Neural cell (in vitro differentiated cells): ENCODE measurements at regions not wholly inside any gene's neighbourhood (a gene's known extent, or its start where the extent isn't known, plus 50 kb on each side); places are given as distances from the start of the nearest gene placed in this dataset.

Experiments
- H2AFZ ChIP-seq: fragments of 200-600, 300-800 bp; sonication (generic), shearing (Covaris generic); 2 replicates; pipeline ENCODE4 v1.6.0; 2014; ENCODE audit warnings: low read depth, mild to moderate bottlenecking, antibody characterized with exemption, low read length, moderate library complexity
- H3F3A ChIP-seq: fragments of 200-600 bp; shearing (Covaris generic); 2 replicates; pipeline ENCODE4 v1.6.1; 2016; ENCODE audit warnings: mild to moderate bottlenecking, moderate library complexity, mixed read lengths, antibody characterized with exemption, low read length; ENCODE audit not compliant: insufficient read depth, poor library complexity, severe bottlenecking
- H3K27ac ChIP-seq: fragments of 200-600, 300-800 bp; sonication (generic), shearing (Covaris generic); 2 replicates; pipeline ENCODE4 v1.5.1; 2014; ENCODE audit warnings: mild to moderate bottlenecking, low read length, moderate library complexity
- H3K27me3 ChIP-seq: fragments of 300-800, 200-600 bp; sonication (generic), shearing (Covaris generic); 2 replicates; pipeline ENCODE4 v1.6.0; 2014; ENCODE audit warnings: mild to moderate bottlenecking, low read depth, low read length, moderate library complexity; ENCODE audit not compliant: insufficient read depth
- H3K36me3 ChIP-seq: fragments of 300-800, 200-600 bp; sonication (generic), shearing (Covaris generic); 2 replicates; pipeline ENCODE4 v1.5.1; 2014; ENCODE audit warnings: mild to moderate bottlenecking, antibody characterized with exemption, low read length, moderate library complexity; ENCODE audit not compliant: insufficient read depth
- H3K4me2 ChIP-seq: fragments of 300-800, 200-600 bp; sonication (generic), shearing (Covaris generic); 2 replicates; pipeline ENCODE4 v1.6.0; 2014; ENCODE audit warnings: mild to moderate bottlenecking, low read length
- H3K4me3 ChIP-seq: fragments of 300-800, 200-600 bp; sonication (generic), shearing (Covaris generic); 2 replicates; pipeline ENCODE4 v1.5.1; 2014; ENCODE audit warnings: mild to moderate bottlenecking, low read length, moderate library complexity
- H3K79me2 ChIP-seq: fragments of 200-600 bp; shearing (Covaris generic); replicated peaks from 2 replicates; pipeline ENCODE4 v1.6.0; 2014; ENCODE audit warnings: mild to moderate bottlenecking, low read length, moderate library complexity; ENCODE audit not compliant: insufficient read depth
- H3K9ac ChIP-seq: fragments of 300-800, 200-600 bp; sonication (generic), shearing (Covaris generic); 2 replicates; pipeline ENCODE4 v1.6.1; 2016; ENCODE audit warnings: mild to moderate bottlenecking, low read length, mixed read lengths
- H3K9me2 ChIP-seq: fragments of 200-600 bp; shearing (Covaris generic); 2 replicates; pipeline ENCODE4 v1.6.1; 2016; ENCODE audit warnings: mild to moderate bottlenecking, low read length, mixed read lengths; ENCODE audit not compliant: insufficient read depth
- H3K9me3 ChIP-seq: fragments of 200-600, 300-800 bp; sonication (generic), shearing (Covaris generic); 2 replicates; pipeline ENCODE4 v1.6.1; 2016; ENCODE audit warnings: mild to moderate bottlenecking, mixed run types, low read length, moderate library complexity, mixed read lengths
- H4K20me1 ChIP-seq: fragments of 200-600 bp; shearing (Covaris generic); 2 replicates; pipeline ENCODE4 v1.6.1; 2016; ENCODE audit warnings: mild to moderate bottlenecking, mixed run types; ENCODE audit not compliant: insufficient read depth
- EP300 ChIP-seq: fragments of 450-650 bp; conservative IDR thresholded peaks from 2 replicates; pipeline ENCODE4 v1.6.1; 2014; ENCODE audit warnings: antibody characterized with exemption, mild to moderate bottlenecking, moderate library complexity; ENCODE audit not compliant: poor library complexity, severe bottlenecking
- EZH2 ChIP-seq: fragments of 200-600, 300-800 bp; shearing (Covaris generic), sonication (generic); IDR thresholded peaks from 2 replicates; pipeline ENCODE4 v1.6.1; 2014; ENCODE audit warnings: antibody characterized with exemption, low read length, borderline replicate concordance, mild to moderate bottlenecking; ENCODE audit not compliant: insufficient read depth, poor library complexity, severe bottlenecking
- MXI1 ChIP-seq: fragments of 450-650 bp; conservative IDR thresholded peaks from 2 replicates; pipeline ENCODE4 v1.6.1; 2014; ENCODE audit warnings: antibody characterized with exemption, mild to moderate bottlenecking; ENCODE audit not compliant: poor library complexity, severe bottlenecking
- POLR2AphosphoS5 ChIP-seq: IDR thresholded peaks from 2 replicates; pipeline ENCODE4 v1.6.1; 2012
- RAD21 ChIP-seq: fragments of 450-650 bp; conservative IDR thresholded peaks from 2 replicates; pipeline ENCODE4 v1.6.1; 2014; ENCODE audit warnings: antibody characterized with exemption, mild to moderate bottlenecking, moderate library complexity
- SMC3 ChIP-seq: fragments of 450-650 bp; conservative IDR thresholded peaks from 2 replicates; pipeline ENCODE4 v1.6.1; 2014; ENCODE audit warnings: antibody characterized with exemption, mild to moderate bottlenecking, moderate library complexity; ENCODE audit not compliant: poor library complexity
- TAF1 ChIP-seq: IDR thresholded peaks from 2 replicates; pipeline ENCODE4 v1.6.1; 2012; ENCODE audit warnings: low read depth
- TF ChIP-seq, protein P1 (sequence below): fragments of 450-650 bp; IDR thresholded peaks from 2 replicates; pipeline ENCODE4 v1.5.1; 2014; ENCODE audit warnings: antibody characterized with exemption, mild to moderate bottlenecking, moderate library complexity; ENCODE audit not compliant: poor library complexity, severe bottlenecking
- TF ChIP-seq, protein P2 (sequence below): IDR thresholded peaks from 2 replicates; pipeline ENCODE4 v1.6.1; 2012; ENCODE audit warnings: borderline replicate concordance

DNA sequence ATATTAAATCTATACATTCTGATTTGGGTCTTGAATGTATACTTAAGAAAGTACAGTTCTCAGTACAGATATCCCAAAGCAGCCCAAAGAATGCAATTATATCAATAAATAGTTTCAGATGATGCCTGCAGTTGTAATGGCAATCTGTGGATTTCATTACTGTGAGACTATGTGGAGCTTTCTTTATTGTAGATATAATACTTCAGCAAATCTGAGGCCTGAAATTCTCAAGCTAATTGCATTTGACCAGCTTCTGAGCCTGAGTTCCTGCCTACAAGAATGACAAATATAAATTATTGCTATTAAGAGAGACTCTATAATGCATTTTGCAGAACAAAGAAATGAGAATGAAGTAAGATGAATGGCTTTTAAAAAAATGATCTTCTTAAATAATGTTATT is 320.3 kb downstream of the DKK2 start:
- Histone ChIP-seq H3K9me3 (no peaks in the 10 kb centered on the region), H3K9ac (no peak overlapping the region), H4K20me1 (no peaks in the 10 kb centered on the region), H3F3A (no peaks in the 10 kb centered on the region), H3K9me2 (no peaks in the 10 kb centered on the region), H3K4me3 (no peak overlapping the region), H3K36me3 (no peaks in the 10 kb centered on the region), H2AFZ (no peak overlapping the region), H3K79me2 (no peaks in the 10 kb centered on the region), H3K27me3 (no peaks in the 10 kb centered on the region), H3K27ac (no peak overlapping the region), H3K4me2 (no peak overlapping the region)
- TF ChIP-seq MXI1, result no peak
- no peak for TF ChIP-seq EZH2
- TF ChIP-seq, protein P1, sequence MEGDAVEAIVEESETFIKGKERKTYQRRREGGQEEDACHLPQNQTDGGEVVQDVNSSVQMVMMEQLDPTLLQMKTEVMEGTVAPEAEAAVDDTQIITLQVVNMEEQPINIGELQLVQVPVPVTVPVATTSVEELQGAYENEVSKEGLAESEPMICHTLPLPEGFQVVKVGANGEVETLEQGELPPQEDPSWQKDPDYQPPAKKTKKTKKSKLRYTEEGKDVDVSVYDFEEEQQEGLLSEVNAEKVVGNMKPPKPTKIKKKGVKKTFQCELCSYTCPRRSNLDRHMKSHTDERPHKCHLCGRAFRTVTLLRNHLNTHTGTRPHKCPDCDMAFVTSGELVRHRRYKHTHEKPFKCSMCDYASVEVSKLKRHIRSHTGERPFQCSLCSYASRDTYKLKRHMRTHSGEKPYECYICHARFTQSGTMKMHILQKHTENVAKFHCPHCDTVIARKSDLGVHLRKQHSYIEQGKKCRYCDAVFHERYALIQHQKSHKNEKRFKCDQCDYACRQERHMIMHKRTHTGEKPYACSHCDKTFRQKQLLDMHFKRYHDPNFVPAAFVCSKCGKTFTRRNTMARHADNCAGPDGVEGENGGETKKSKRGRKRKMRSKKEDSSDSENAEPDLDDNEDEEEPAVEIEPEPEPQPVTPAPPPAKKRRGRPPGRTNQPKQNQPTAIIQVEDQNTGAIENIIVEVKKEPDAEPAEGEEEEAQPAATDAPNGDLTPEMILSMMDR, result no peak
- no peak for TF ChIP-seq POLR2AphosphoS5
- TF ChIP-seq RAD21, result no peak
- TF ChIP-seq TAF1, result no peak
- TF ChIP-seq SMC3, result no peak
- TF ChIP-seq, protein P2, sequence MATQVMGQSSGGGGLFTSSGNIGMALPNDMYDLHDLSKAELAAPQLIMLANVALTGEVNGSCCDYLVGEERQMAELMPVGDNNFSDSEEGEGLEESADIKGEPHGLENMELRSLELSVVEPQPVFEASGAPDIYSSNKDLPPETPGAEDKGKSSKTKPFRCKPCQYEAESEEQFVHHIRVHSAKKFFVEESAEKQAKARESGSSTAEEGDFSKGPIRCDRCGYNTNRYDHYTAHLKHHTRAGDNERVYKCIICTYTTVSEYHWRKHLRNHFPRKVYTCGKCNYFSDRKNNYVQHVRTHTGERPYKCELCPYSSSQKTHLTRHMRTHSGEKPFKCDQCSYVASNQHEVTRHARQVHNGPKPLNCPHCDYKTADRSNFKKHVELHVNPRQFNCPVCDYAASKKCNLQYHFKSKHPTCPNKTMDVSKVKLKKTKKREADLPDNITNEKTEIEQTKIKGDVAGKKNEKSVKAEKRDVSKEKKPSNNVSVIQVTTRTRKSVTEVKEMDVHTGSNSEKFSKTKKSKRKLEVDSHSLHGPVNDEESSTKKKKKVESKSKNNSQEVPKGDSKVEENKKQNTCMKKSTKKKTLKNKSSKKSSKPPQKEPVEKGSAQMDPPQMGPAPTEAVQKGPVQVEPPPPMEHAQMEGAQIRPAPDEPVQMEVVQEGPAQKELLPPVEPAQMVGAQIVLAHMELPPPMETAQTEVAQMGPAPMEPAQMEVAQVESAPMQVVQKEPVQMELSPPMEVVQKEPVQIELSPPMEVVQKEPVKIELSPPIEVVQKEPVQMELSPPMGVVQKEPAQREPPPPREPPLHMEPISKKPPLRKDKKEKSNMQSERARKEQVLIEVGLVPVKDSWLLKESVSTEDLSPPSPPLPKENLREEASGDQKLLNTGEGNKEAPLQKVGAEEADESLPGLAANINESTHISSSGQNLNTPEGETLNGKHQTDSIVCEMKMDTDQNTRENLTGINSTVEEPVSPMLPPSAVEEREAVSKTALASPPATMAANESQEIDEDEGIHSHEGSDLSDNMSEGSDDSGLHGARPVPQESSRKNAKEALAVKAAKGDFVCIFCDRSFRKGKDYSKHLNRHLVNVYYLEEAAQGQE, result no peak
- no peak for TF ChIP-seq EP300

DNA sequence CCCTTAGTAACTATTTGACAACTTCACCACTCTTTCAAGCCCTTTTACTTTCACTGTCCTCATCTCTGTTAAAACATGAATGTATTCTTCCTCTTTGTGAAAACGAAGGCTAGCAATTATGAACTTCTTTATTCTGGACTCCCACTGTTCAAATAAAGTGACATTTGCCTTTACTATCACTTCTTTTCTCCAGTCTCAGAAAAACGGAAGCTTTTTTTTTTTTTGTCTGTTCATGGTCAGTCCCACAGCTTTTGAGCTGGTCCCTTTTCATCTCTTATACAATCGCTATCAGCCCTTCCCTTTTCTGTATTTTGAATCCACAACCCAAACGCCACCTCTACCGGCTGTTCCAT is 327.7 kb downstream of the DKK2 start:
- no peaks in the 10 kb centered on the region for H3K9me2 ChIP-seq
- H3K27me3 ChIP-seq, result no peaks in the 10 kb centered on the region
- H3K9ac ChIP-seq, result no peak overlapping the region
- H3K79me2 ChIP-seq, result no peaks in the 10 kb centered on the region
- H3K4me2 ChIP-seq, result no peak overlapping the region
- H4K20me1 ChIP-seq, result no peaks in the 10 kb centered on the region
- no peaks in the 10 kb centered on the region for H3K9me3 ChIP-seq
- no peak overlapping the region for H3K4me3 ChIP-seq
- no peaks in the 10 kb centered on the region for H3K36me3 ChIP-seq
- no peak overlapping the region for H2AFZ ChIP-seq
- TF ChIP-seq POLR2AphosphoS5, result no peak
- TF ChIP-seq, protein P1, result no peak
- TF ChIP-seq EP300, result no peak
- TF ChIP-seq SMC3, result no peak
- no peak for TF ChIP-seq EZH2
- H3K27ac ChIP-seq, result no peak overlapping the region
- H3F3A ChIP-seq, result no peaks in the 10 kb centered on the region
